ENCODE measurements at regions not wholly inside any gene's neighbourhood (a gene's known extent, or its start where the extent isn't known, plus 50 kb on each side); places are given as distances from the start of the nearest gene placed in this dataset.

- no peak for TF ChIP-seq CTCF (conservative IDR thresholded peaks at IDR 0.05; ENCODE audit: low read depth, low read length)
- H3K27me3 ChIP-seq (ENCODE audit: insufficient read depth, low read depth) = no peaks in the 10 kb centered on the region
- H3K4me1 ChIP-seq (ENCODE audit: low read depth, poor library complexity, severe bottlenecking) = no peaks in the 10 kb centered on the region
- H2AFZ ChIP-seq (ENCODE audit: low read depth) = no peak overlapping the region
- H3K4me3 ChIP-seq (IDR thresholded peaks at IDR 0.05; ENCODE audit: insufficient read depth, low read depth, low read length) = no peak overlapping the region
- no peak overlapping the region for H3K27ac ChIP-seq
- no peak overlapping the region for H3K4me2 ChIP-seq
- H3K36me3 ChIP-seq (ENCODE audit: insufficient read depth) = no peaks in the 10 kb centered on the region
- no peaks in the 10 kb centered on the region for H4K20me1 ChIP-seq (ENCODE audit: insufficient read depth)
- no peak overlapping the region for H3K9ac ChIP-seq
- H3K79me2 ChIP-seq (ENCODE audit: insufficient read depth, low read depth) = no peaks in the 10 kb centered on the region
Observed at GRCh38 chr5:30390095-30390494, 803.4 kb upstream of the CDH6 start.

- Histone ChIP-seq H3K9ac (no peak overlapping the region), H3K4me1 (ENCODE audit: low read depth, poor library complexity, severe bottlenecking) (no peaks in the 10 kb centered on the region), H3K27ac (no peak overlapping the region), H3K36me3 (ENCODE audit: insufficient read depth) (no peaks in the 10 kb centered on the region), H3K4me2 (no peak overlapping the region), H3K79me2 (ENCODE audit: insufficient read depth, low read depth) (no peaks in the 10 kb centered on the region), H4K20me1 (ENCODE audit: insufficient read depth) (no peaks in the 10 kb centered on the region), H3K27me3 (ENCODE audit: insufficient read depth, low read depth) (no peaks in the 10 kb centered on the region), H2AFZ (ENCODE audit: low read depth) (no peak overlapping the region), H3K4me3 (IDR thresholded peaks at IDR 0.05; ENCODE audit: insufficient read depth, low read depth, low read length) (no peak overlapping the region)
- no peak for TF ChIP-seq CTCF (conservative IDR thresholded peaks at IDR 0.05; ENCODE audit: low read depth, low read length)
Observed at GRCh38 chr5:30387974-30388632, 805.4 kb upstream of the CDH6 start.

- H3K4me3 ChIP-seq (IDR thresholded peaks at IDR 0.05; ENCODE audit: insufficient read depth, low read depth, low read length) = no peak overlapping the region
- no peak for TF ChIP-seq CTCF (conservative IDR thresholded peaks at IDR 0.05; ENCODE audit: low read depth, low read length)
- no peaks in the 10 kb centered on the region for H3K4me1 ChIP-seq (ENCODE audit: low read depth, poor library complexity, severe bottlenecking)
- H4K20me1 ChIP-seq (ENCODE audit: insufficient read depth) = no peaks in the 10 kb centered on the region
- H2AFZ ChIP-seq (ENCODE audit: low read depth) = no peak overlapping the region
- H3K27ac ChIP-seq = no peak overlapping the region
- H3K9ac ChIP-seq = no peak overlapping the region
- no peaks in the 10 kb centered on the region for H3K27me3 ChIP-seq (ENCODE audit: insufficient read depth, low read depth)
- no peaks in the 10 kb centered on the region for H3K79me2 ChIP-seq (ENCODE audit: insufficient read depth, low read depth)
- no peaks in the 10 kb centered on the region for H3K36me3 ChIP-seq (ENCODE audit: insufficient read depth)
- no peak overlapping the region for H3K4me2 ChIP-seq
Observed at GRCh38 chr5:30385754-30386153, 807.7 kb upstream of the CDH6 start.

GRCh38 chr5:30384171-30384570 lies 809.3 kb upstream of the CDH6 start:
- no peaks in the 10 kb centered on the region for H3K36me3 ChIP-seq (ENCODE audit: insufficient read depth)
- H4K20me1 ChIP-seq (ENCODE audit: insufficient read depth) = no peaks in the 10 kb centered on the region
- no peak overlapping the region for H3K27ac ChIP-seq
- no peak overlapping the region for H3K4me2 ChIP-seq
- H3K79me2 ChIP-seq (ENCODE audit: insufficient read depth, low read depth) = no peaks in the 10 kb centered on the region
- H2AFZ ChIP-seq (ENCODE audit: low read depth) = no peak overlapping the region
- H3K9ac ChIP-seq = no peak overlapping the region
- no peak overlapping the region for H3K4me3 ChIP-seq (IDR thresholded peaks at IDR 0.05; ENCODE audit: insufficient read depth, low read depth, low read length)
- no peaks in the 10 kb centered on the region for H3K4me1 ChIP-seq (ENCODE audit: low read depth, poor library complexity, severe bottlenecking)
- no peak for TF ChIP-seq CTCF (conservative IDR thresholded peaks at IDR 0.05; ENCODE audit: low read depth, low read length)
- no peaks in the 10 kb centered on the region for H3K27me3 ChIP-seq (ENCODE audit: insufficient read depth, low read depth)
